Left cardiac atrium (tissue), 4 donors: ENCODE measurements at regions not wholly inside any gene's neighbourhood (a gene's known extent, or its start where the extent isn't known, plus 50 kb on each side); places are given as distances from the start of the nearest gene placed in this dataset.
"Not testable (repeated sequence)": the region's sequence is repeated elsewhere in the genome, so short reads cannot be mapped to it uniquely, and the experiment has no call there.

ENCODE experiments used
- ATAC-seq, 2 donors: fragments of 200-7000 bp; cut with Tn5 transposase; one replicate each; pipeline ENCODE4 v1.9.1; 2020; ENCODE audit warnings: mild to moderate bottlenecking in 2 of 2, moderate library complexity in 2 of 2
- DNase-seq: peaks from one replicate; pipeline ENCODE4 v3.0.0-alpha.2; 2020
- intact Hi-C, 2 donors: fragments of 100-400 bp; cut with DNase I; formaldehyde crosslinking; loops; one replicate each; pipeline versions ENCODE4 v1.14.1 to v1.15.1; 2022 to 2023
- donor health status: DM: no; HTN: yes; CAD: no.
- donor health status: DM: no; HTN: yes; CAD: no; lungs with severe emphysema.
- donor health status: DM: yes; HTN: yes; CAD: no.
- donor health status: Dilated cardiomyopathy.

- DNase-seq = no peak
- no peak for ATAC-seq
- intact Hi-C loops = no loop called here
These were observed 1005.1 kb downstream of the BRD1 start for GRCh38 chr22:48822278-48823233.

- intact Hi-C loops = no loop called here
These were observed 1005.9 kb downstream of the BRD1 start for GRCh38 chr22:48821727-48822126.

GRCh38 chr22:48821346-48821690 is 1006.4 kb downstream of the BRD1 start:
- DNase-seq (no peak), ATAC-seq (no peak)
- intact Hi-C loops = no loop called here

More at GRCh38 chr22:48821727-48822126, 1005.9 kb downstream of the BRD1 start:
- no peak for DNase-seq
- ATAC-seq = no peak

- DNase-seq (no peak), ATAC-seq (no peak)
- intact Hi-C loops = no loop called here
These were observed 1007.0 kb downstream of the BRD1 start for GRCh38 chr22:48820481-48821345.

GRCh38 chr22:48819961-48820360 is 1007.7 kb downstream of the BRD1 start:
- ATAC-seq (no peak), DNase-seq (no peak)
- intact Hi-C loops = no loop called here

GRCh38 chr22:48819232-48819631 is 1008.4 kb downstream of the BRD1 start:
- no peak for DNase-seq
- ATAC-seq = no peak

GRCh38 chr22:48817491-48817890 is 1010.2 kb downstream of the BRD1 start:
- ATAC-seq, intact Hi-C loops, DNase-seq: not testable (repeated sequence)

More at GRCh38 chr22:48819232-48819631, 1008.4 kb downstream of the BRD1 start:
- intact Hi-C loops = no loop called here

- ATAC-seq = no peak
- no peak for DNase-seq
- intact Hi-C loops = no loop called here
These were observed 1015.8 kb downstream of the BRD1 start for GRCh38 chr22:48811885-48812284.

- DNase-seq (no peak), ATAC-seq (no peak)
- intact Hi-C loops = no loop called here
These were observed 1019.4 kb downstream of the BRD1 start for GRCh38 chr22:48808038-48808960.

- ATAC-seq (no peak), DNase-seq (no peak)
- intact Hi-C loops = no loop called here
These were observed 1020.5 kb downstream of the BRD1 start for GRCh38 chr22:48807155-48807554.

GRCh38 chr22:48806227-48806781 is 1021.4 kb downstream of the BRD1 start:
- DNase-seq (no peak), ATAC-seq (no peak)
- intact Hi-C loops = no loop called here

GRCh38 chr22:48805516-48805915 is 1022.2 kb downstream of the BRD1 start:
- DNase-seq (no peak), ATAC-seq (no peak)
- intact Hi-C loops = no loop called here

- DNase-seq (no peak), ATAC-seq (no peak)
- intact Hi-C loops = no loop called here
These were observed 1022.8 kb downstream of the BRD1 start for GRCh38 chr22:48804811-48805301.

- intact Hi-C loops = no loop called here
- DNase-seq = no peak
- ATAC-seq = no peak
These were observed 1023.5 kb downstream of the BRD1 start for GRCh38 chr22:48803948-48804810.

GRCh38 chr22:48803171-48803947 is 1024.3 kb downstream of the BRD1 start:
- DNase-seq (no peak), ATAC-seq (peak in 1 of 2 donors; percentile 58)
- intact Hi-C loops = no loop called here

GRCh38 chr22:48802576-48802975 is 1025.1 kb downstream of the BRD1 start:
- ATAC-seq (no peak), DNase-seq (no peak)
- intact Hi-C loops = no loop called here
